OCI-LY7 (cell line): ENCODE measurements at regions not wholly inside any gene's neighbourhood (a gene's known extent, or its start where the extent isn't known, plus 50 kb on each side); places are given as distances from the start of the nearest gene placed in this dataset.

Experiments
- BruUV-seq: library from RNA; stranded (reverse); fragments of 400-500 nt; replicated peaks from 2 replicates; lab custom pipeline; 2021; lab: Mats Ljungman, UMichigan
- CTCF ChIA-PET: fragments of 300-600 bp; sonication (Branson Sonifier 250); formaldehyde crosslinking; loops from one replicate; lab custom pipeline; 2022; ENCODE audit warnings: antibody characterized with exemption; ENCODE audit not compliant: unreplicated experiment; lab: Charles Lee
- POLR2A ChIA-PET: fragments of 300-600 bp; sonication (Branson Sonifier 250); formaldehyde crosslinking; loops from one replicate; lab custom pipeline; 2022; ENCODE audit warnings: antibody characterized with exemption; lab: Charles Lee
- DNase-seq: peaks from one replicate; pipeline ENCODE4 v3.0.0-alpha.2; 2015; ENCODE audit warnings: low spot score
- H2AFZ ChIP-seq: fragments of 200-600 bp; sonication (generic), shearing (Covaris generic); 2 replicates; pipeline ENCODE4 v1.6.1; 2014; ENCODE audit warnings: mild to moderate bottlenecking, antibody characterized with exemption, low read length, moderate library complexity
- H3K27ac ChIP-seq: fragments of 200-600 bp; sonication (generic); 2 replicates; pipeline ENCODE4 v1.5.1; 2014; ENCODE audit warnings: mixed run types, low read depth, mild to moderate bottlenecking, moderate library complexity, low read length, inconsistent platforms; ENCODE audit not compliant: poor library complexity, severe bottlenecking
- H3K36me3 ChIP-seq: fragments of 200-600 bp; sonication (generic); 2 replicates; pipeline ENCODE4 v1.6.1; 2014; ENCODE audit warnings: mild to moderate bottlenecking, antibody characterized with exemption, low read length, moderate library complexity, mixed read lengths; ENCODE audit not compliant: insufficient read depth
- H3K4me1 ChIP-seq: fragments of 200-600 bp; sonication (generic); 2 replicates; pipeline ENCODE4 v1.5.1; 2014; ENCODE audit warnings: mild to moderate bottlenecking, low read length; ENCODE audit not compliant: insufficient read depth, poor library complexity, severe bottlenecking
- H3K4me2 ChIP-seq: fragments of 200-600 bp; sonication (generic); 2 replicates; pipeline ENCODE4 v1.6.1; 2014; ENCODE audit warnings: mild to moderate bottlenecking, low read length
- H3K4me3 ChIP-seq: fragments of 200-600 bp; sonication (generic); 2 replicates; pipeline ENCODE4 v1.5.1; 2014; ENCODE audit warnings: mild to moderate bottlenecking, low read depth, low read length; ENCODE audit not compliant: poor library complexity, severe bottlenecking
- H3K79me2 ChIP-seq: fragments of 200-600 bp; sonication (generic); 2 replicates; pipeline ENCODE4 v1.6.1; 2016; ENCODE audit warnings: low read depth, mild to moderate bottlenecking, low read length, moderate library complexity, mixed read lengths; ENCODE audit not compliant: insufficient read depth
- H3K9me2 ChIP-seq: fragments of 200-600 bp; sonication (generic); 2 replicates; pipeline ENCODE4 v1.6.1; 2016; ENCODE audit warnings: mild to moderate bottlenecking, low read length, mixed read lengths; ENCODE audit not compliant: insufficient read depth
- H3K9me3 ChIP-seq: fragments of 200-600 bp; sonication (generic); 2 replicates; pipeline ENCODE4 v1.6.1; 2014; ENCODE audit warnings: mild to moderate bottlenecking, mixed run types, low read length, mixed read lengths
- H4K20me1 ChIP-seq: fragments of 200-600 bp; sonication (generic); 2 replicates; pipeline ENCODE4 v1.6.1; 2014; ENCODE audit warnings: mild to moderate bottlenecking, antibody characterized with exemption, low read length, moderate library complexity, mixed read lengths; ENCODE audit not compliant: insufficient read depth
- CTCF ChIP-seq: fragments of 200-600 bp; sonication (generic); conservative IDR thresholded peaks from 2 replicates; pipeline ENCODE4 v1.5.1; 2014; ENCODE audit warnings: mild to moderate bottlenecking, antibody characterized with exemption, low read length, moderate library complexity, mixed read lengths
- EZH2phosphoT487 ChIP-seq: fragments of 200-600 bp; sonication (generic); IDR thresholded peaks from 2 replicates; pipeline ENCODE4 v1.6.1; 2018; ENCODE audit warnings: low read depth, borderline replicate concordance, mild to moderate bottlenecking, mixed run types, antibody characterized with exemption, low read length, moderate library complexity, mixed read lengths
- intact Hi-C: fragments of 100-400 bp; cut with micrococcal nuclease; formaldehyde crosslinking; loops from one replicate; pipeline ENCODE4 v1.10.0; 2022; ENCODE audit not compliant: unreplicated experiment

DNA sequence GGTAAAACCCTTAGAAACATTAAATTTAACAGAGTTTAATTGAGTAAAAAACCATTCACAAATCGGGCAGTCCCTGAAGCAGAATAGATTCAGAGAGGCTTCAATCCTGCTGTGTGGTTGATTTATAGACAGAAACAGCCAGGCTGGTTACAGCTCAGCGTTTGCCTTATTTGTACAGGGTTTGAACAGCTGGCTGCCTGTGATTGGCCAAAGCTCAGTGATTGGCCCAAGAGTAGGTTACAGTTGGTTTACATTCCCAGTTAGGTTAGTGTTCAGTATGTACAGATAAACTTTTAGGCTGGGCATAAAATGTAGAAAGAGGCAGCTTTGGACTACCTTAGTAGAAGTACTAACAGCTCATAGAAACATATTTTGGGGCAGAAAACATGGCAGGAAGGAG, 210.4 kb upstream of the ELAC2 start:
- H4K20me1 ChIP-seq = no peaks in the 10 kb centered on the region
- no peak overlapping the region for H2AFZ ChIP-seq
- H3K27ac ChIP-seq = no peak overlapping the region
- H3K9me3 ChIP-seq = no peaks in the 10 kb centered on the region
- ChIA-PET CTCF (no interaction called here), POLR2A (no interaction called here)
- H3K4me2 ChIP-seq = no peak overlapping the region
- no peaks in the 10 kb centered on the region for H3K79me2 ChIP-seq
- no peaks in the 10 kb centered on the region for H3K9me2 ChIP-seq
- no peak overlapping the region for H3K4me3 ChIP-seq
- no peaks in the 10 kb centered on the region for H3K4me1 ChIP-seq
- no peak for DNase-seq
- no TSS peak for BruUV-seq
- no peaks in the 10 kb centered on the region for H3K36me3 ChIP-seq
- intact Hi-C loops = no loop called here
- TF ChIP-seq EZH2phosphoT487 (no peak), CTCF (no peak)

GRCh38 chr17:13222975-13223374, 205.1 kb upstream of the ELAC2 start:
- intact Hi-C loops = no loop called here
- no peaks in the 10 kb centered on the region for H3K79me2 ChIP-seq
- H2AFZ ChIP-seq = no peak overlapping the region
- no TSS peak for BruUV-seq
- no peak overlapping the region for H3K27ac ChIP-seq
- CTCF ChIA-PET = no interaction called here
- POLR2A ChIA-PET = no interaction called here
- no peaks in the 10 kb centered on the region for H4K20me1 ChIP-seq
- no peaks in the 10 kb centered on the region for H3K9me2 ChIP-seq
- no peaks in the 10 kb centered on the region for H3K36me3 ChIP-seq
- no peak overlapping the region for H3K4me3 ChIP-seq
- H3K9me3 ChIP-seq = no peaks in the 10 kb centered on the region
- no peak for TF ChIP-seq CTCF
- no peak for TF ChIP-seq EZH2phosphoT487
- no peak for DNase-seq
- no peak overlapping the region for H3K4me2 ChIP-seq
- no peaks in the 10 kb centered on the region for H3K4me1 ChIP-seq

GRCh38 chr17:13212860-13213259, 195.0 kb upstream of the ELAC2 start:
- no peak for DNase-seq
- ChIA-PET POLR2A (no interaction called here), CTCF (no interaction called here)
- intact Hi-C loops = no loop called here
- Histone ChIP-seq H3K27ac (no peak overlapping the region), H4K20me1 (no peaks in the 10 kb centered on the region), H2AFZ (no peak overlapping the region), H3K4me3 (no peak overlapping the region), H3K36me3 (no peaks in the 10 kb centered on the region), H3K9me2 (no peaks in the 10 kb centered on the region), H3K79me2 (no peaks in the 10 kb centered on the region), H3K4me2 (no peak overlapping the region), H3K4me1 (no peaks in the 10 kb centered on the region), H3K9me3 (no peaks in the 10 kb centered on the region)
- TF ChIP-seq EZH2phosphoT487 (no peak), CTCF (no peak)
- BruUV-seq = no TSS peak
